ENCODE measurements at regions not wholly inside any gene's neighbourhood (a gene's known extent, or its start where the extent isn't known, plus 50 kb on each side); places are given as distances from the start of the nearest gene placed in this dataset.
A peak's percentile ranks its signal among the peaks of the same experiment; 100 is the strongest.
"Not testable (repeated sequence)": the region's sequence is repeated elsewhere in the genome, so short reads cannot be mapped to it uniquely, and the experiment has no call there.

DNA sequence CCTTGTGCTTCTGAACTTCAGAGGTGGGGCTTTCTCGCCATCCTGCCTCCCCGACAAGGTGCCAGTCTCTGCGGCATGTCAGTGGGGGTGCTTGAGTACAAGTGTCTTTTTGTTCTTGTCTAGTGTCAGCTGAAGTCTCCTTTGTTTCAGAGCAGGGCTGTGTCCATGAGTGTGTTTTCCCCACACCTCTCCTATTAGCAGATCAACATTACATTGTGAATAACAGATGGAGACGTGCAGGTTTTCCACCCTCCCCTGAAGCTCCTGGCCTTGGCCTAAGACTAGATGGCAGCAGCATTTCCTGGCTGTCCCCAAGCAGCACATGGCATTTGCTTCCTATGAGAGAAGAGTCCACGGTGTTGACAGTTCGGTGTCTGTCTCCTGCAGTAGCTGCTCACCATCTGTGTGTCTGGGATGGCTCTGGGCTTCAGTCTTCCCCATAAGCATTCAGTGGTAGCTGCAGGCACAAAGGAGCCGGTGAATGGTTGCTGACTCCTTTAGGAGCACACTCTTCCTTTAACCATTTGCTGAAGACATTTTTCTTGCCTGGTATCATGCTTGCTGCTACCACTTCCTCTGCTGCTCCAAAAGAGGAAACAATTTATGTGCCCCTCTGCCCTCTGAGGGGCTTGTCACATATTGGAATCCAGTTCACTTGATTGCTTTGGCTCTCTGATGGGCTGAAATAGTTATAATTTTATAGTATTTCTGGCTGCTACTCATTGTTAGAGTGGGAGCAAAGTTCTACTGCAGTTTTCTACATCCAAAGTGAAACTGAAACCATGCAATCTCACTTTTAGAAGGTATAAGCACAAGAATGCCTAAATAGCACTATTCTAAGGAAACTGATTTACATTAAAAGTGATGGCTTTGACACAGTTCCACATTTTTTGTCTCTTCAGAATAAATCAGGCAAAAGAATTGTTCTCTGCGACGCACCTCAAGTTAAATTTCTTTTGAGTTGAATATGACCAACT, 913.0 kb downstream of the C6orf118 start:
- peak; percentile 25 for DNase-seq (ENCODE audit: low read depth)

DNA sequence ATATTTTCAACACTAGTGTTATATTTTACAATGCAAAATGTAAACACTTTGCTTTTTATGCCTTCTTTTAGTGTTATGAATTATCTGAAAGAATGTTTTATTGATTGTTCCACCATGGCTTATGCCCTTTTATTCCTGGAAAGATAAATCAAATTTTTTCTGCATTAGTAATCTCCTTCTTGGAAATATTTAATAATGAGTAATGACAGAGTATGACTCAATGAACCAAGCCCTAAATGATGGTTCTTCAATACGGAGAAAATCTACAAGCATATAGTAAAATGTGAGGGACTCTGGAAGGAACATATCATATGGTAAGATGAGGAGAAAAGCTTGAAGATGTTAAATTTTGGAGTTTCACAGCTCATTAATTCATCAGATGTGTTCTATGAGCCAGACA, 929.6 kb downstream of the C6orf118 start:
- no peak for DNase-seq (ENCODE audit: low read depth)

DNA sequence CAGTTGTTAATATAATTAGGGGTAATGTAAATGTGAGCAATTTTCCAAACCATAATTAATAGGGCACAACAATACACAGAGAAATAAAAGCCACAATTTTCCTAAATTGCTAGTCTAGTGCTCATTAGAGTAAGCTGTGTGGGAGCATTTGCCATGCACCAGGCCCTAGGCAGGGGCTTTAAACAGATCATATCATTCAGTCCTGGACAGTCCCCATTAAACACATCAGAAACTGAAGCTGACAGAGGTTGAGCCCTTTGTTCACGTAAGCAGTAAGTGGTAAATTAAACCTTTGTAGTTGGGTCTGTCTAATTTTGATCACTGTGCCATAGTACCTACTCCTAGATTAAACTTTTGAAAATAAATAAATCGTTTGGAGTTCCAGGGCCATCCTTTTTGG, 931.1 kb downstream of the C6orf118 start:
- no peak for DNase-seq (ENCODE audit: low read depth)

DNA sequence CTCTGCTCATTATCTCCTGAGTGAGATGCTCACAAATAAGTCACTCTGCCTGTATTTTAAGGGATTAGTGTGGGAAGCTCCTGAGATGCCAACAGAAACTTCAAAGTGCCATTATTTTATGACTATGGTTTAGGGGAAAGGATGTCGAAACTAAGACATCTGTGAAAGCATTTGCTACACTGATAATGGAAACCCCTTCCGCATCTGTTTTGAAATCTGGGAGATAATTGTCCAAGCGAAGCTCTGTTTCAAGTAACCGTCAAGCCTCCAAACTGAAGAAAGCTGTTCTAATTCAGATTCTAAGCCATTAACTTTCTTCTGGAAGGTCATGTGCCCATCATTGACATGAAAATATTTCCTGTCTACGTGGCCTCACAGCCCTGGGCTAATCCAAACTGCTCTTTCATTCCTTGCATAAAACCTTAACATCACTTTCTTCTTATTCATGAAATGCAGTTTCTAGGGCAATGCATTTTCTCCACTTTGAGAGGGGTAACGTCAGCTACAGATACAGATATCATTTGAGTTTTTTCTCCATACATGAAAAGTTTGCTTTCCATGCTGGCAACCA, 932.0 kb downstream of the C6orf118 start:
- no peak for DNase-seq (ENCODE audit: low read depth)

DNA sequence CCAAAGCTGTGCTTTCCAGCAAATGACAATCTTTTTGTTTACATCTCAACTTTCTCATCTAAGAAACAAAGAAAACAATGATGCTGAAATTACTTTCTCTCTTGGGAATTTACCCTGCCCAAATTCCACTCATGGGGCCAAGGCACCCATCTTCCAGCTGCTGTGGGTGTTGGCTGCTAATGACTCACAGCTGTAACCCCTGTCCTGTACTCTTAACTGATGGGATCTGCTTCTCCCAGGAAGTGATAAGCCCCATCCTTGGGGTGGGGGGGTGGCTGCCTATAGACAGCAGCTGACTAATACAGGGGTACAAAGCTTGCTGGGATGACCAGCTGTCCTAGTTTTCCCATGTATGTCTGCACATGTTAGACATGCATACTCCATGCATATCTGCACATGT, 938.6 kb downstream of the C6orf118 start:
- DNase-seq (ENCODE audit: low read depth), result no peak

DNA sequence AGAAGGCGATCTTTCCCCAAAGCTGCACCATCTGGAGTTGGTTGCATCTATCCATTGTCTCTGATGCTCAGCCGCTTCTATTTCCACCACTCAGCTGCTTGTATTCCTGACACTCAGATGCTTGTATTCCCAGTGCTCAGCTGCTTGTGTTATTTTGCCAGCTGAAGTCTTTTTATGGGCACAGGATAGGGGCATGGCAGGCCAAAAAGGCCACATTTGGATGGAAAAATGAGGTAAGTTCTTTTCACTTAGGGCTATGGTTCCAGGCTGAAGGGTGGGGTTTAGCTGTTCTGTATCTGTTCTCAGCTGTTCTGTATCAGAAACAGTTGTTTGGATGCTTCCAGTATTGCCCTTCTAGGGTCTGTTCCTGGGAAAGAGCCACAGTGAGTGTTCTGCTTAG, 944.9 kb downstream of the QKI start:
- no peak for DNase-seq (ENCODE audit: low read depth)

DNA sequence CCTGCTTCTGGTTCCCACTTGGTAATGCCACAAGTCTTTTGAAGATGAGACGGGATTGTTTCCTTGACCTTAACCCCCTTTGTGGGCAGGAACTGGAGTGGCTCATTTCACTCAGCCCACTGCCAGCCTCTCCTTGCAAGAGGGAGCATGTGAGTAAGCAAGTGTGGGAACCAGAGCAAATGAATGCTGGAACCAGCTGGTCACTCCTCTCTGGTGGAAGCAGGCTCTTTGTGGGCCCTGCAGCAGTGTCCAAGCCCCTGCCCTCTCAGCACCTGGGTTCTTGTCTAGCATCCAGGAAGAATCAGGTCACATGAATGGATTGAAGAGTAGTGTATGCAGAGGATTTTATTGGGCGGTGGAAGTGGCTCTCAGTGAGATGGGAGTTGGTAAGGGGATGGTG, 944.5 kb downstream of the QKI start:
- no peak for DNase-seq (ENCODE audit: low read depth)

DNA sequence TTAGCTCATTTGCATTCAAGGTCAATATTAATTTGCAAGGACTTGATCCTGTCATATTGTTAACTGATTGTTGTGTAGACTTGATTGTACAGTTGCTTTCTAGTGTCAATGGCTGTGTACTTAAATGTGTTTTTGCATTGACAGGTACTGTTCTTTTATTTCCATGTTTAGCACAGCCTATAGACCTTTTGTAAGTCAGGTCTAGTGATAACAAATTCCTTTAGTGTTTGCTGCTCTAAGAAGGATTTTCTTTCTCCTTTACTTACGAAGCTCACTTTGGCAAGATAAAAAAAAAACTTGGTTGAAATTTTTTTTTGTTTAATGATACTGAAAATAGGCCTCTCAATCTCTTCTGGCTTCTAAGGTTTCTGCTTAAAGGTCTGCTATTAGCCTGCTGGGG, 942.3 kb downstream of the QKI start:
- DNase-seq (ENCODE audit: low read depth), result no peak

DNA sequence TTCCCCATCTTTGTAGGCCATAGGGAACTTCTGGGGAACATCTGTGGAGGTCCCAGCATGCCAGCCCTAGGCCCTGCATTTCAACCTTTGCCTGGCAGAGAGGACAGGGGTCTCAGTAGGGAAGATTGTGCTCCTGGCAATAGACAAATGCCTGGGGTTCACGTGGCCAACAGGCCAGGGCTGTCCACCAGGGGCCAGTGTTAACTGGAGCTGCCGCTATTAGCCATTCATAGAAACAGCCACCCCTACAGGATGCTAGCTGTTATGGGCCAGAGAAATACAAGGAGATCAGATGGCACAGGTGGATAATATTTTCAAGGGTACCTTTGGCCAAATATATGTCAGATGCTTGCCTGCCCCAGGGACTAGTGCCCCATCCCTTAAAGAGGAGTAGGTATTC, 932.9 kb downstream of the QKI start:
- DNase-seq (ENCODE audit: low read depth), result no peak

DNA sequence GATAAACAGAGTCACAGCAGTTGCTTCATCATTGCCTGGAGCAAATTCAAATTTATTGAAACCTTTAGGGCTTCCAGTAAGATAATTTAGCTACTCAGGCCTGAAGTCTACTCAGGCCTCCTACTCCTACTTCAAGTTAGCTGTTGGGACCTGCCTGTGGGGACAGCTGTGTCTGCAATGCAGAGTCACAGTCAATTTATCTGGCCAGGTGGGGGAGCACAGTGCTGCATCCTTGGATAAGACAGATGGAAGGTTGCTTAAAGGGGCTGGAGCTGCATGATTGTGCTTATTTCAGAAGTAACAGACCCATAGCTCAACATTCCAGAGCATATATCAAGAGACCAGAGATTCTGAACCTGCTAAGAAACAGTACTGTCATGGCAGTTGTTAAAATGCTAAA, 932.1 kb downstream of the QKI start:
- no peak for DNase-seq (ENCODE audit: low read depth)

DNA sequence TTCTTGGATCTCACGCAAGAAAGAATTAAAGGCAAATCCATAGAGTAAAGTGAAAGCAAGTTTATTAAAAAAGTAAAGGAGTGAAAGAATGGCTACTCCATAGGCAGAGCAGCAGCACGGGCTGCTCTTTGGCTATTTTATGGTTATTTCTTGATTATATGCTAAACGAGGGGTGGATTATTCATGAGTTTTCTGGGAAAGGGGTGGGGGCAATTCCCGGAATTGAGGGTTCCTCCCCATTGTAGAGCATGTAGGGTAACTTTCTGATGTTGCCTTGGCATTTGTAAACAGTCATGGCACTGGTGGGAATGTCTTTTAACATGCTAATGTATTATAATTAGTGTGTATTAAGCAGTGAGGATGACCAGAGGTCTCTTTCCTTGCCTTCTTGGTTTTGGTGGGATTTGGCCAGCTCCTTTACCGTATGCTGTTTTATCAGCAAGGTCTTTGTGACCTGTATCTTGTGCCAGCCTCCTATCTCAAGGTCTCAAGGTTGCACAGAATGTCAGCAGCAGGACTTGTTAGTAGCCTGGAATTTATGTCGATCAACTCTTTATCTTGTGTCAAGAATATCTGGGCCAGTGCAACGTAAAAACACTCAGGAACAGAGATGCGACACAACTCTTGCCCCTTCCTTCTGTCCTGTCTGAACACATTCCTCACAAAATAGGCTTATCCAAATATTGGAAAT, 931.4 kb downstream of the QKI start:
- DNase-seq (ENCODE audit: low read depth), result no peak

DNA sequence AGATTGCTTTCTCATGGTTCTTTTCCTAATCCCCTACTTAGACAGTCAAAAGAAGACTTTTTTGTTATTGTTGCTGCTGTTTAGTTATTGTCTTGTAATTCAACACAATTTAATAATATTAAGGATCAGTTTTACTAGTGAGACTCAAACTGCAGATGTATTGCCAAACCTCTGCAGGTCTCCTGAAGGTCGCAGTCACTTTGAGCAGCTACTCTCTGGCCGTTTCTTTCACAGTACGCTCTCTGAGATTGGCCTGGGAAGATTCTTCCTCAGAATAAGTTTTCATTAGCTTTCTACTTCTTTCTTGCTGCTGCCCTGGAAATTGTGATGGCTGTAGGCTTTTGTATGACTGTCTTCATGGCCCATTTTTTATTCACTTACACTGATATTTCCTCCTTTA, 930.8 kb downstream of the QKI start:
- no peak for DNase-seq (ENCODE audit: low read depth)

DNA sequence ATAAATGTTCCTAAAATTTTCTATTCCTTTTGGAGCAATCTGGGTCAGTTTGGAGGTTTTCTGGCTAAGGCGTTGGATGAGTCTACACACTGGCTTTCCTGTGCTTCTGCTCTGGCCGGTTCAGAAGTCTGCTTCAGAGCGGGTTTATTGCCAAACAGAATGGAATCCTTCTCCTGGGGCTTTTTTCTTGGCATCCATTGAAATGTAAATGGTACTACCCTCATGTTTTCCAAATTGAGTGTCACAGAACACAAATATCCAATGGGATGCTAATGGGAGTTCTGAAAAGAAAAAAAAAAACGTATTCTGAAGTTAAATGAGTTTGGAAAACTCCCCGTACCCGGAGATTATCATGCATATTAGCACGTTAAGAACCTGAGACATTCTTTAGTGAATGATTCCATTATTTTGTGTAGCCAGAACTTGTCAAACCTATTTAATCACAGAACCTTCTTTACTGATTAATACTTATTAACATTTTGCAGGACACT, 930.3 kb downstream of the QKI start:
- no peak for DNase-seq (ENCODE audit: low read depth)

DNA sequence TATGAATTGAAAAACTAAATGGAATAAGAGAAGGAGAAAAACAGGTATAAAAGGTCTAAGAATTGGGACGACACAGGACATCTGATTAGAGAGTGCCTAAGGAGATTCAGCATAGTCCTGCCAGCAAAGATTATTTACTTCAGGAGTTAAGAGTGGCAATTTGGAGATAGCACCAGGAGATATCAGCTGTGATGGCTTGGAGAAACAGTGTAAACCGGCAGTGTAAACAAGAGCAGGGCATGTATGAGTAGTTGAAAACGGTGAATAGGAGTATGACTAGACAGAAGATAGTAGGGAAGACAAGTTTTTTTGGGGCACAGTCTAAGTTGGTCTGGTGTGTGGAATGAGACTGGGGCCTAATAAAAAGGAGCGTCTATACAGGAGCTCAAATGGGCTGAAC, 924.9 kb downstream of the QKI start:
- not testable (repeated sequence) for DNase-seq (ENCODE audit: low read depth)

DNA sequence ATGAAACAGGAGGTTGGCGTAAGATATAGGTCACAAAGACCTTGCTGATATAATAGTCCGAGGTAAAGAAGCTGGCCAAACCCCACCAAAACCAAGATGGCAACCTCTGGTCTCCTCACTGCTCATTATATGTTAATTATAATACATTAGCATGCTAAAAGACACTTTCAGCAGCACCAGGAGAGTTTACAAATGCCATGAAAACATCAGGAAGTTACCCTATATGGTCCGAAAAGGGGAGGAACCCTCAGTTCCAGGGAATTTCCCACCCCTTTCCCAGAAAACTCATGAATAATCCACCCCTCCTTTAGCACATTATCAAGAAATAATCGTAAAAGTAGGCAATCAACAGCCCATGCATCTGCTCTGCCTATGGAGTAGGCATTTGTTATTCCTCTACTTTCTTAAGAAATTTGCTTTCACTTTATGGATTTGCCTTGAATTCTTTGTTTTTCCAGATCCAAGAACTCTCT, 923.4 kb downstream of the QKI start:
- no peak for DNase-seq (ENCODE audit: low read depth)

DNA sequence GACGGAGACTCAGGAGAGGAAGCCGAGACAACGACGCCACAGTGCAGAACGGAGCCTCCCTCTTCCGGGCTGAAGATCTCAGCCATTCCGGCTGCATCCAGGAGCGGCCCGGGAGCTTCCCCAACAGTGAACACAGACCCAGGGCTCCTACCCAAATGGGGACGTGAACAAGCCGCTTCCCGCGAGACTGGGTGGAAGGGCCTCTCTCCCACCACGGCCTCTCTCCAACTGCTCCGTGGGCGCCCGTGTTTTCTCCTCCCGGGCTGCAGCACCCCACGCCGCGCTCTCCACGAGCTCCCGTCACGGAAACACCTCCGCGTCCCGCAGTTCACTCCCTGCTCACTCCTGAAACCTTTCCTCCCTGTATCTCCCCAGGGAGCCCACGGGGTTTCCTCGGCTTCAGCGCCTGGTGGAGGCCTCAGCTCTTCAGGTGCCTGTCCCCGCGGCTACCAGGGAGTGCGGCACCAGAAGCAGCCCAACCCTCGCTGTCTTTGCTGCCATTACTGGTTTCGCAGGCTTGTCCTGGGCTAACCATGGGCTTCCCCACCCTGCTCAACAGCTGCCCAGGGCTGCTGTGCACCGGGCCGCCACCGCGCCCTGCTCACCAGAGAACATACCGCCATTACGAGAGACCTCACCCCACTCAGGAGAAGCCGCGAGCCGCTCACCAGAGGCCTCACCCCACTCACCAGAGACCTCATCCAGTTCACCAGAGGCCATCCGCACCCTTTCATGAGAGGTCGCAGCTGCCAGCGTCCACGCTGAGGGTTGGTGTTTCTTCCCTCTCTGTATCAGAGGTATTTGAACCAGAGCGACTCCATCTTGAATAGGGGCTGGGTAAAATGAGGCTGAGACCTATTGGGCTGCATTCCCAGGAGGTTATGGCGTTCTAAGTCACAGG, 922.8 kb downstream of the QKI start:
- DNase-seq (ENCODE audit: low read depth), result no peak

DNA sequence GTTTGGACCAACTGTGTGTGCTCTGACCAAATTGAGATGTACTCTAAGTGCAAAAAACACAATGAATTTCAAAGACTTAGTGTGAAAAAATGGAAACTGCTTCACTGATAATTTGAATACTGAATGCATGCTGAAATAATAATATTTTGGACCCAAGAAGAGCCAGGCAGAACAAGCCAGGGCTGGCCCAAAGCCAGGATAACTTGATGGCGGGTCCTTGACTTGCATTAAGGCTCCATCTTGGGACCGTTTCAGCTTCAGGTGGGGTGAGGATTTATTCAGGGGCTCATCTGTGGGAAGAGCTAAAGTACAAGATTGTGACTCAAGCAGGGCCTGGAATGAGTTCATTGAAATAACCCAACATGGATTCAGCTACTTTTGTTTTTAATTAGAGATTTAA, 921.9 kb downstream of the QKI start:
- DNase-seq (ENCODE audit: low read depth), result no peak

DNA sequence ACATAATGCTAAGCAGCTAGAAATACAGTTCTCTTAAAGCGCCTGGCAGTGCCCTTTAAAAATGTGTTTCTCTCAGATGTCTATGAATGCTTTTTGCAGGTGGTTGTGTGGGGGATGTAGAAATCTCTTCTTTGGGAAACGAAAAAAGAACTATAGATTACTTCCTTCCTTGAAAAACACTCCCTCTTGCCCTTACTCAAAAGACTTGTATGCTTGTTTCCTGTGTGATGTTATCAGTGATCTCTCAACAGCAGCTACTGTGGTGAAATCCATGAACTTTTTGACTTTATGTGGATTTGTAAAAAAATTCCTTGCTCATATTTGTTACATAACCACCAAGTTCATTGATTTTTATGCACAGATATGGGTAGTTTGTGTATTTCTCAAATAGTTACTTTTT, 916.5 kb downstream of the QKI start:
- DNase-seq (ENCODE audit: low read depth), result no peak

DNA sequence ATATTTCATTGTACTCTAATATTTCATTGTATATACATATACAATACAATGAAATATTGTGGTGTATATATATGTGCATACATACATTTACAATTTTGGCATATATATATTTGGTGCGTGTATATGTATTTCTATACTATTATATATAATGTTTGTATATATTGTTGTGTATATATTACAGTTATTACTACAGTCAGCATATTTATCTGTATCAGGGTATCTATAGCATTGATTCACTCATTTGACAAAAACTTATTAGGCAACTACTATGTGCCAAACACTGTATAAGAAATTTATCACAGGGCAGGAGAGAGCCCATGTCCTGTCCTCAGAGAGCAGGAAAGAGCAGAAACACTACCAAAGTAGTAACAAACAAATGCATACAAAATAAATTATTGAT, 910.6 kb downstream of the QKI start:
- DNase-seq (ENCODE audit: low read depth), result no peak

DNA sequence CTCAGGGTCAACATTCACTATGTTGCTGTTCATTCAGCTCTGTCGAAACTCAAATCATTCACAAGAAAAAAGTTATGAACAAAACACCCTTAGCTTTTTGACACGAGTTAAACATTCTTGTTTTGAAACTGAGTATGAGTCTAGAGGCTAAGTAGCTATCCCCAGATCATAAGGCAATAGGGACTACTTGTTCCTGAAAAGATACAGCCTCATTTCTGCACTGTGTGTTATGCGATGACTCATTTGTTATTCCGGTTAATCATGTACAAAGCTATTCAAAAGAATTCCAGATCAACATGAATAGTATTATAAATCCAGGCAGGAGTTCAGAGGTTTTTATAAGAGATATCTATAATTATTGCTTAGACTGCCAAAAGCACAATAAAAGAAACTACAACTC, 908.0 kb downstream of the QKI start:
- DNase-seq (ENCODE audit: low read depth), result peak; percentile 98

DNA sequence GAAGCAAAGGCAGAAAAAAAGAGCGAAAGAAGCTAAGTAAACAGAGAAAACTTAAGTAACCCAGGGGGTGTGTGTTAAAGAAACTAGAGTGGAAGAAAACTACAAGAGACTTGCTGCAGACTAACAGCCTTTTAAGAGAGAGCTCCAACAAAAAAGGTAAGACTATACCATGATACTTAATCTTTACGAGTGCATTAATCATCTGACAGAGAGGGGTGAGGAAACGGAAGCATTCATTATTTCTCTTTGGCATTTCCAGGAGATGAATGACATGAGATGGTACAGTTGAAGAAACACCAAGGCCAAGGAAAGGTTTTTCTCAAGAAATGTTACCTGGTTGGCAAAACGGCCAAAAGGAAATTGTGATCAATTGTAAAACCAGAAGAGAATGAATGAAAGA, 906.8 kb downstream of the QKI start:
- no peak for DNase-seq (ENCODE audit: low read depth)

DNA sequence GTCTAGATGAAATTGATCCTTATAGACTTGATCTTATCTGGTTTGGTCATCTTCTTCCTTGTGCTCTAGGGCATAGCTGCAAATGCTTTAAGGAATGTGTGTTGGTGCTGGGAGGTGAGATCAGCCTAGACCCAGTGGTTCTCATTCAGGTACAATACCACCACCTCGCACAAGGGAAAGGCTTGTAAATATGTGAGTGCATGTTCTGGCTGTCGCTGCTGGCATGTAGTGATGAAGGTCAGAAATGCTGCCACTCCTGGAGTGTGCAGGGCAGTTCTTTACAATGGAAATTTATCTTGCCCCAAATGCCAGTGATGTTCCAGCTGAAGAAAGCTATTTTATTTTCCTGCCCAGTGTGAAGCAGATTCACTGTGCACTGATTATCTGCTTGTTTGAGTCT, 900.9 kb downstream of the QKI start:
- no peak for DNase-seq (ENCODE audit: low read depth)

Measured in renal cortical epithelial cell (primary cell).